ENCODE measurements at regions not wholly inside any gene's neighbourhood (a gene's known extent, or its start where the extent isn't known, plus 50 kb on each side); places are given as distances from the start of the nearest gene placed in this dataset.

DNA sequence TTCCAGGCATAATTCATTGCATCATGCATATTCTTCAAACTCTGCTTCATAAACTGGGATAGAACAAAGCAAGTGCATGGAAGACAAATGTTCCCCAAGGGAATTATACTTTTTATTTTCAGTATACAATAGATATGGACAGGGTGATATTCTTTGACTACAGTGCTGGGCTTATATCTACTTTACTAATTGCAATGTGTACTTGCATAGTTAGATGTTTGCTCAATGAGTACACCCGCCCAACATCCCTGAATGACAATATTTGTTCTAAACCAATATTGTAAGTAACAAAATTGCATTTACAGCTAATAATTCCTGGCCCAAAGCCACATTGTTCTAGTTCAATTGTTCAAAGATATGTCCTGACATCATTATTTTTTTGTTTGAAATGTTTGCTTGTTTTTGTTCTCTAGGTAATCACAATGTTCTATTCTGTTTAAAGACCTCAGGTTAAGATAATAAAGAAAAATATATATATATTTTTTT, 171.4 kb downstream of the PTN start:
- Histone ChIP-seq H3K27me3 (no peaks in the 10 kb centered on the region), H3K4me3 (no peak overlapping the region), H3K36me3 (no peaks in the 10 kb centered on the region), H3K4me1 (no peaks in the 10 kb centered on the region), H3K27ac (no peak overlapping the region), H3K9me3 (peaks cover 0 to 3% of the 10 kb centered on the region in 2 donors)
- ATAC-seq (no peak), DNase-seq (no peak)
- no peak for TF ChIP-seq CTCF (IDR thresholded peaks at IDR 0.05)
- intact Hi-C loops (cut with DNase I): no loop called here

GRCh38 chr7:137169282-137169698, 174.2 kb downstream of the PTN start:
- Histone ChIP-seq H3K4me1 (no peaks in the 10 kb centered on the region), H3K36me3 (no peaks in the 10 kb centered on the region), H3K4me3 (no peak overlapping the region), H3K27ac (no peak overlapping the region), H3K9me3 (no peaks in the 10 kb centered on the region), H3K27me3 (no peaks in the 10 kb centered on the region)
- TF ChIP-seq CTCF (IDR thresholded peaks at IDR 0.05): peak; percentile 39 to 44
- intact Hi-C loops (cut with DNase I): no loop called here
- DNase-seq: peak in 2 of 4 donors; percentile 49 to 73
- peak; percentile 83 for ATAC-seq

- intact Hi-C loops (cut with DNase I): no loop called here
- H3K4me1 ChIP-seq: no peaks in the 10 kb centered on the region
- DNase-seq (no peak), ATAC-seq (no peak)
- no peak overlapping the region for H3K4me3 ChIP-seq
- H3K9me3 ChIP-seq: peaks cover 0 to under 1% of the 10 kb centered on the region in 2 donors
- no peak overlapping the region for H3K27ac ChIP-seq
- H3K36me3 ChIP-seq: no peaks in the 10 kb centered on the region
- H3K27me3 ChIP-seq: no peaks in the 10 kb centered on the region
- TF ChIP-seq CTCF (IDR thresholded peaks at IDR 0.05): no peak
Observed at GRCh38 chr7:137167609-137168008, 175.9 kb downstream of the PTN start.

DNA sequence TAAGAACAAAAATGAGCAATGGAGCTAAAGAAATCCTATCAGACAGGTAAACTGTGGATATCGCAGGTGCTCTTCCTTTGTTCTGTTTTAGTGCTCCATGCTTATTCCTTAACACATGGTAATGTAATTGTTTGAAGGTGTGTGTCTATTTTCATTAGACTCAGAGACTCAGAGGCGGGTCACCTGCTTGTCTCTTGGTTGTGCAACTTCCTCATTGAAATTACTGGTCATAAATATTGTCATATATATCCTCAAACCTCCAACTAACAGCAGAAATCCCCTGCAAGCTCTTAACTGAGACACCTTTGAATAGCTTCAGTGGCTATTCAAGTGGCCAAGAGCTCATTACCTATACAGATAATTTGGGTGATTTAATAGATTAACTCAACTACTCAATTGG, 177.2 kb downstream of the PTN start:
- Histone ChIP-seq H3K4me3 (no peak overlapping the region), H3K27me3 (no peaks in the 10 kb centered on the region), H3K27ac (no peak overlapping the region), H3K36me3 (no peaks in the 10 kb centered on the region), H3K4me1 (no peaks in the 10 kb centered on the region), H3K9me3 (peaks cover 0 to 2% of the 10 kb centered on the region in 2 donors)
- DNase-seq: no peak
- TF ChIP-seq CTCF (IDR thresholded peaks at IDR 0.05): no peak
- intact Hi-C loops (cut with DNase I): no loop called here
- no peak for ATAC-seq

- H3K9me3 ChIP-seq: peaks cover 0 to 2% of the 10 kb centered on the region in 2 donors
- H3K27me3 ChIP-seq: no peaks in the 10 kb centered on the region
- TF ChIP-seq CTCF (IDR thresholded peaks at IDR 0.05): no peak
- no peaks in the 10 kb centered on the region for H3K4me1 ChIP-seq
- DNase-seq (no peak), ATAC-seq (no peak)
- no peaks in the 10 kb centered on the region for H3K36me3 ChIP-seq
- intact Hi-C loops (cut with DNase I): no loop called here
- no peak overlapping the region for H3K27ac ChIP-seq
- no peak overlapping the region for H3K4me3 ChIP-seq
Observed at GRCh38 chr7:137165786-137166185, 177.7 kb downstream of the PTN start.

All from left lung (tissue), 4 donors.